HG02588 (cell line): ENCODE measurements at regions not wholly inside any gene's neighbourhood (a gene's known extent, or its start where the extent isn't known, plus 50 kb on each side); places are given as distances from the start of the nearest gene placed in this dataset.

Experiments used
- ATAC-seq: cut with Tn5 transposase; IDR thresholded peaks from one replicate; pipeline ENCODE4 v1.9.1; 2021; ENCODE audit warnings: mild to moderate bottlenecking, moderate library complexity; ENCODE audit not compliant: unreplicated experiment

DNA sequence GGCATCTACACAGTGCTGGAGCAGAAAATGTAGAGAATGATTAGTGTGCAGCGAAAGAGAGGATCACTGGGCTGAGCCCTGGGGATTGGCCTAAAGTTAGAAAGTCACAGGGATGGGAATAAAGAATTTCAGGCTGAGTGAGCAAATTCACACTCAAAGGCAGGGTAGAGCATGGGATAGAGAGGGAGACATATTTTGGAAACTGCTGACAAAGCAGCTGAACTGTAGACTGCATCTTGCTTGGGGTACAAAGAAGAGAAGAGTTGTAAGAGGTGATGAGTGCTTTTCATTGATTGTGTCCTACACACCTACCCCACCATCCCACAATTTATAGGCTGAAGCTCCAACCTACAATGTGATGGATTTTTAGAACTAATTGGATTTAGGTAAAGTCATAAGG lies 677.8 kb downstream of the TAF11L14 start:
- no peak for ATAC-seq

DNA sequence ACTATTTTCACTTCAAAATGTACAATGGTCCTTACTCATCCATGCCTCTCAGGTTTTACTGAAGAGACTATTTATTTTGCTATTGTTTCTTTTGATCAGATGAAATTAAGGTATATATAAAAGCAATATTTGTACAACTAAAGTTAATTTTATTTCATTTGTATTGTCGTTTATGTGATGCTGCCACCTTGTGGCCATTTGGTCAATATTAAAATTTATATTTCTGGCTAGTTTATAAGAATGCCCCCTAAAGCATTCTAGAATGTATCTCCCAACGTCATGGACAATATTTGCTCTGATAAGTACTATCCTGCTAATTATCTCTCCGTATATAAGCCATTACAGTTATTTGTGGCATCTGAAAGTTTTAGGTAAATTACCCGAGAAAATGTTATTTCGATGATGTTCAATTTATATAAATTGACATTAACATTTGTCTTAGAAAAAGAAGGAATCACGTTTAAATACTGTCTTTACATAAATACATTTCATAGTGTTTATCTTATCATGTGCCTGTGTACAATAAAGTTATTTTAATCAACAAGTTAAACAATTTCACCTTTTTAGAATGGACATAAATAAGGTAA lies 680.0 kb downstream of the TAF11L14 start:
- no peak for ATAC-seq

DNA sequence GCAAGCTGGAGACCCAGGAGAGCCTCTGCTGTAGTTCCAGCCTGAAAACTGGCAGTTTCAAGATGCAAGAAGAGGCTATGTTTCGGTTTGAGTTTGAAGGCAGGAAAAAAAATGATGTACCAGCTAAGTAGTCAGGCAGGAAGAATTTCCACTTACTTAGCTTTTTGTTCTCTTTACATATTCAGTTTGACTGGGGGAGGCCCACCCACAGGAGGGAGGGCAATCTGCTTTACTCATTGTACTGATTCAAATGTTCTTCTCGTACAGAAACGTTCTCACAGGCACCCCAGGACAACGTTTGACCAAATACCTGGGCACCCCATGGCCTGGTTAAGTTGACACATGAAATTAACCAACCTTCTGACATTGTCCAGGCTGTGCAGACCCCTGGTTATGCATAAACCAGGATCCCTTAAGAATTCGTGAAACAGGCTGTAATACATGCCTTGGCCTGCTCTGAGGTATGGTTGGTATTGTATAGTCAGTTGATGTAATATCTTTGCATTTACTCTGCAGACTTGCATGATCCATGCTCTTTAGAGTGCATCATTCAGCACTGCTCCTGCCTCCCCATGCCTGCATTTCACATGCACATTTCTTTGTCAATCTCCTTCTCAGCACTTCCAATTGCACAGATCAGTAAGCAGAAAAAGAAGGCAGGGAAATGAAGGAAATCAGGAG lies 687.1 kb downstream of the TAF11L14 start:
- ATAC-seq, result no peak

DNA sequence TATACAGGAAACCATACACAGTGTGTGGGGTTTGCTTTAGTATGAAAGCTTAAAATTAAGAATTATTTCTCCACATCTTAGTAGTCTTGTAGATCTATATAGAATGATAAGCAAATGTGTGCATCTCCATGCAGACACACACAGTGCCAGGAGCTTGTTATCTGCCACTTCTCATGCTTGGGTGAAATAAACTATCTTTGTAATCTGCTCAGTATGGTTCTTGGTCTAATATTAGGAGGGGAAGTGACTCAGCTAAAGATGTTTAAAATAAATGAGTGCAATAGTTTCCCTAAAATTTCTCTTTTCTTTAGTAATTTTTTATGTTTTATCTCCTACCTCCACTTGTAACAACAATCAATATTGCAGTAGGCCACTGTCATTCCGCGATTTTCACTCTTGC lies 689.6 kb downstream of the TAF11L14 start:
- no peak for ATAC-seq

DNA sequence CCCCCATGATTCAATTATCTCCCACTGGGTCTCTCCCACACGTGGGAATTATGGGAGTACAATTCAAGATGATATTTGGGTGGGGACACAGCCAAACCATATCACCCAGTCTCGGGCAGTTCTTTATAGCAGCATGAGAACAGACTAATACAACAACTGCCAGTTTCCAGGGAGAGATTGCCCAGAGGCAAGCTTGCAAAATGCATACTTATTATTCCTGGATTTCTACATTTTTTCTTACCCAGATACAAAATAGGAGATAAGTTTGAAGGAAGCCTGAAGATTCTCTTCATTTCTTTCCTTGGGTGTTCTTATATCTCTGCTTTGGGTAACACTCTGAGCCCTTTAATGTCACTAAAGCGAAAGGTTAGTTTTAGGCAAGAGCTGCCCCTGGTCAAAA lies 691.2 kb downstream of the TAF11L14 start:
- no peak for ATAC-seq

DNA sequence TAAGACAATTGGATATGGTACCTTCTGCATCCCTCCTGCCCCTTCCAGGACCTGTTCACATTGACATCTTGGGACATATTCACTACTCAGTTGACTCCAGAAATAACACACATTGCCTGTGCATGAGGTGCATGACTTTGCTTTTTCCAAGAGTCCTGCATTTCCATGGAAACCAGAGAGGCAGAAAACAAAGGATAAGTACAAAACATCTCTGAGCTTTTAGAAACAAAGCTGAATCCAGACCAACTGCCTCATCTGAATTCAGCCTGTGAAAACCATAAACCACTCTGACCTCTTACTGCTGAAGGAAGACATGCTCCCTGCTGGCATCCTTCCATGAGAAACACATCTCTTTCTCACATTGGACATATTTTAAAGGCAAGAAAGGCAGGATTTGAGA lies 695.1 kb downstream of the TAF11L14 start:
- ATAC-seq, result no peak

DNA sequence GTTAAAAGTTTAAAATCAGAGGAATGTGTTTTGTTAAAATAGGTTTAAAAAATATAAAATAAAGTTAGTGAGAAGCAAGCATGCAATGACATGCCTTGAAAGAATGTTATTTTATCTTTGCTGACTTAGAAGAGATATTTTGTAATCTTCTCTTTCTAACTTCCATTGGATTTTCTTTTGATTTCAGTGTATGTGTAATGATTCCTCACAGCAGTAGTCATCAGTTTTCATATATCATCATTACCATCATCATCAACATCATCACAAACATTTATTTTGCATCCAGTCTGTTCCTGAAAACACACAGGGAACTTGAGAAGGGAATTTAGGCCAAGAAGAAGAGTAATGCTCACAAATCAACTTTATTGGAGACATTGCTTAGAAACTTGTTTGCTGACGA lies 699.6 kb downstream of the TAF11L14 start:
- ATAC-seq, result no peak

DNA sequence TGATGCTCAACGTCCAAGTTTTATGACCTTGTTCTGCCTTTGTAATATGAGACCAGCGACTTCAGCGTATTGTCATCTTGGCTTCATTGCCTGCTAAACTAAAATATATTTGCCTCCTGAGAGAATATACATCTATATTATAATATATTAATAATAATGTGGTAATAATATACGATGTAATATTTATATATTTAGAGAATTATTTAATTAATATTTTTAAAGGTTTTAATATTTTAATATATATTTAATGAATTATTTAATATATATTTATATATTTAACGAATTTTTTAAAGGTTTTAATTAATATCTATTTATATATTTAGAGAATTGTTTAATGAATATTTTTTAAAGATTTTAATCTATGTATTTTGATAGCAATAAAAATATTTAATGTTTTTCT lies 700.7 kb downstream of the TAF11L14 start:
- no peak for ATAC-seq

DNA sequence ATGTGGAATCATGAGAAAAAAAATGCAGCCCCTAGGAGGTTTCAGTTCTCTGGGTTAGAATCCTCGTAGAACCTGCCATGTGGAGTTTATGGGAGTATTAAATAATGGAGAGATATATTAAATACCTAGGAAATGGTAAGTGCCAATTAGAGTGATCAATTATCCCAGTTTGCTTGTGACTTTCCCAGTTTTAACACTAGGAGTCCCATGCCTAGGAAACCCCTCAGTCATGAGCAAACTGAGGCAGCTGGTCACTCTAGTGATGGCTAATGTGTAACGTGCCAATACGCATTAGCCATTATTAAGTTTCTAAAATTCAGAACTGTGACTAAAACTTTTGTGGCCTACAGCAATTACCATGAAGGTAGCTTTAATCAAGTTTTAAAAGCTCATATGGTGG lies 720.6 kb downstream of the TAF11L14 start:
- no peak for ATAC-seq

DNA sequence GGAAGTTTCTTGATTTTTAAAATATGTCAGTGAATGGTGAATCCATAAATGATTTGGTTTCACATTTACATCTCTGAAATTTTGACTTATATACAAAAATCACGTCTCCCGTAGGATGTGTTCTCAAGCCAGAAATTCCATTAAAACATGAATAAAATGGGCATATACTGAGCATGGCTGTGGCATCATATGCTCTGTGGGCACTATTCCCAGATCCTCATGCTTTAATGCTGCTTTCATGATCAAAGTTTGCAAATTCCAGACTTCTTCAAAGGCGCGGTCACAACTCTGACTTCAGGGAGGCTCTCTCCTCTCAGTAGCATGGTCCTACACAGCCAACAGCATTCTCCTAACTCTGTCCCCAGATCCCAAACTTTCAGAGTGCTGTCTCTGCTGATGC lies 723.2 kb downstream of the TAF11L14 start:
- no peak for ATAC-seq

DNA sequence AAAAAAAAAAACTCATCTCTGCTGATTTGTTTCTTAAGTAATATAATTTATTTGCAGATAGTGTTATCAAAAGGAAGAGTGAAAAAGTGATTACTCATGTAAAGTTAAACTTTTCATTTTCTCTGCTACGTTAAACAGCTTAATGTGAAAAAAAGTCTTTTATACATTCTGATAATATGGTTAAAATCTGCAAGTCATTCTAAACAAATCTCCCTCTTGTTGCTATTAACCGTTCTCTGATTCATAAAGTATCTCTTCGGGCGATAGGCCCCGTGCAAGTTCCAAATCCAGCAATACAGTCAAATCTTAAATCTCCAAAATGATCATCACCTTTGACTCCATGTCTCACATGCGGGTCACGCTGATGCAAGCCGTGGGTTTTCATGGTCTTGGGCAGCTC lies 732.0 kb downstream of the TAF11L14 start:
- ATAC-seq, result no peak

DNA sequence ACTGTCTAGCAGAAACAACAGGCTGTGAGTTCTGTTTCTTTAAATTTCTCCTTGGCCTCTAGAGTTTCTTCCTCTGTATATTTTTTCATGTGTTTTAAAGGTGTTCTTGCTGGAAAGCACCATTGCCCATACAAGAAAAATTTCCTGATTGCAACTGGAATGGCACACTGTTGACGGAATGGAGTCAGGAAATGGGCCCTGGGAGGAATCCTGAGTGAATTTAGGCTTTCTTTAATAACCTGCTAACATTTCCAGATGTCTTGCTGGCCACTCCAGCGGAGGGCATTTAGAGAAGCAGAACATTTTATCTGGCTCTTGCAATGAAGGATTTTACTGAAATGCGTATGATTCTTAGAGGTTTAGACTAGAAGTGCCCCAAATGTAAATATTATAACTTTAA lies 736.3 kb downstream of the TAF11L14 start:
- no peak for ATAC-seq

DNA sequence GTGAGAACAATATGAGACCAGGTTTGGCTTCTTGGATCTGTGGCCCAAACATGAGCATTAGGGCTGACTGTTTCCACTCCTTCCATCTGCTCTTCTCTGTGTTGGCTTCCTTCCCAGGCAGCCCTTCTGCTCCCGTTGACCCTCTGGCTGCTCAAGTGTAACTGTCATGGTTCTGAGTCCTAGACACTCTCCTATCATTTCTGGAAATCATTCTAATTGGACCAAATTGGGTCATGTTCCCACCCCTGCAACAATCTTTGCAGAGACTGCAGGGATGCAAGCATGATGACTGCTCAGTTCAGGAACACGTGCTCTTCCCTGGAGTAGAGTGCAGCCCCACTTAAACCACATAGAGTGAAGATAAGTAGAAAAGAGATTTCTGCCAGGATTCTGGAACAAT lies 741.4 kb downstream of the TAF11L14 start:
- no peak for ATAC-seq

DNA sequence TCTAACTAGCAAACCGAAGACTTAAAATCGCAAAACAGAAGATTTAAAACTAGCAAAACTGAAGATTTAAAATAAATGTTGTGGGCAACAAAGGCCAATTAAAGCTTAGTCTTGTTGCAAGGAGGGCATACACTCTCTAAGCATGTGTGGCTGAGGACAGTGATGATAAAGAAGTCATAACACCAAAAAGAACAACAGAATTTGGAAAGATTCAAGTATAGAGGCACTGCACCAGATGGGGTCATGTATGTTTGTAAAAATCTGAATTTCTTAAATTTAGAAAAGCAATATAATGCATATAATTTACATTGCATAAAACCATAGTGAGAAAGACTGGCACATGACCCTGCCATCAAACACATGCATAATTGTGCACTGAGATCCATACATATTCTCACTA lies 743.8 kb downstream of the TAF11L14 start:
- ATAC-seq, result no peak

DNA sequence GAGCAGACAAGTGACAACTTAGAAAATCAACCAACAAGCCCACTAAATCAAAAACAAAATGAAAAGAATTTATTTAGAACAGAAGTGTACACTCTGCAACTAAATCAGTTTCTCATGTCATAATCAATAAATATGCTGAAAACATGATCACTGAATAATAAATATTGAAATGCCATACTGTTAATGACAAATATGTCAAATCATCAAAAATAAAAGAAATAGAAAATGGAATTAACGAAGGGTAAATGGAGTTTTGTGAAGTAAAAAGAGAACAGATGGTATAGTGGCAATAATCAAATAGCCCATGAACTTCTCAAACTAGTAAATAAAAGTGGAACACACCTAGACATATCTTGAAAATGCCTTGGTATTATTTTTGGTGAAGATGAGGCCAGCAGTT lies 744.9 kb downstream of the TAF11L14 start:
- ATAC-seq, result no peak

DNA sequence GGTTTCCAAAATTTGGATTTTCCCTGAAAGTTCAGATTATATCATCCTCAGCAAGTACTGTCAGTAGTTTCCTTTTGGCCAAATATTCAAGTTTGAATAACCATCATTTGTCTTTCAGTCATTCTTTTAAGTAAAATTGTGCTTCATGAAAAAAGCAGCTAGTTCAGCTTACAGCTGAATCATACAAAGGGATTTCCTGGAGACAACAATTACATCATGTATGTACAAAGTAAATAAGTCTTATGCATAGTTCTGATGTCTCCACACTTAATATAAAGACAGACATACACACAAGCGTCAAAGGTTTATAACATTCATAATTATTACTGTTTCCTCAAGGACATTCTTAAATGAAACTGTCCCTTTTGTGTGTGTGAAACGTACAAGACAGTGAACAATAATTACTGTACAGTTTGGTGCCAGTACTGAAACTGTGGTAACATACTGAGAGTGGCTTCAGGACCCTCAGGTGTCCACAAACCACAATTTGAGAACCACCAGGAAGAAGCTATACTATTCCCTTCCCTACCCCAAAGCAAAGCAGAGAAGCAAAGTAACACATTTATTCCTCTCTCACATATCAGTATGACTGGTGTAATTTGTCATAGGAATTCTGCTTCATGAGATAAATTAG lies 746.6 kb downstream of the TAF11L14 start:
- ATAC-seq, result no peak

DNA sequence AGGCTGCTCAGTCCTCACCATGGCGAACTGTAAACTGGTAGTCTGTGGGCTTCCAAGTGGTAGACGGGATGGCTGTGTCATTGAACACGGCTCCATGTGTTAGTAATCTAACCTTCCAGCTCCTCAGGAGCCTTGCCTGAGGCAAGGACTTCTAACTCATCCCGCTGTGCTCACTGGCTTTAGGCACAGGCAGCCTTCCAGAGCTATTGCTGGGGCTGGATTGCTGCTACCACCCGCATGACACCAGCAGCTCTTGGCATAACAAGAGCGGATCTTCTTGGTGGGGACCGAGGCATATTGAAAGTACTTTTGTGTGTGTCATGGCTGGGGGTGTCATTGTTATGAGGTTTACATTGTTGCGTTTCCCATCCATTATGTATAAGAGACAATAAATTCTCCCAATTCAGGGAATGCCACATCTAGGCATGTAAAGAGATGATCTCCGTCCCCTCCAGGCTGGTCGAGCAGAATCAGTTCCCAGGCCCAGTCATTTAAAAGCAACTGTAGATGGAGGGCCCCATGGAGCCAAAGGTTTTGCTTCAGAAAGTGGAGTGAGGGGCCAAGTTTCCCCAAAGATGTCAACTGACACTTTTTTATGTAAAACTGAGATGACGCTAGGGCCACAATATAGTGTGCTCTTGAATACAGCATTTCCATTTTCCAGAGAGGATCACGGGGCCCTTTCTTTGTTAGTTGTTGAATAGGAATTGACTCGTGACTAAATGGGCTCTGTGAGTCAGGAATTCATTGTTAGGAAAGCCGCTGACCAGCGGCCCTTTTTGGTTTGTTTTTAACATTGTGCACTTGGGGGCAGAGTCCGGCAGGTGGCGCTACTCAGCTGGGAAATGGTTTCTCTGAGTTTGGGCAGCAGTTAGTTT lies 759.5 kb downstream of the TAF11L14 start:
- ATAC-seq, result peak; percentile 74

DNA sequence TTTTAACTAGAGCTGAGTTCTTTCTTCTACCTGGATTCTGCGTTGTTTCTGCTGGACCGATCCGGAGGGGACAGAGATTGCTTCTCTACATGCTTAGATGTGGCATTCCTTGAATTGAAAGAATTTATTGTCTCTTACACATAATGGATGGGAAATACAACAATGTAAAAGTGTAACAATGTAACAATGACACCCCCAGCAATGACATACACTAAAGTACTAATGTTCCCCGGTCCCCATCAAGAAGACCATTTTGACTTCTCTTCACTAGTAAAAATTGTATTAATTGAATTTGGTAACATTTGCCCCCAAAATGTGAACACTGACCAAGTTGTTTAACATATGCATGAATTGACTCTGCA lies 760.2 kb downstream of the TAF11L14 start:
- ATAC-seq, result peak; percentile 9

DNA sequence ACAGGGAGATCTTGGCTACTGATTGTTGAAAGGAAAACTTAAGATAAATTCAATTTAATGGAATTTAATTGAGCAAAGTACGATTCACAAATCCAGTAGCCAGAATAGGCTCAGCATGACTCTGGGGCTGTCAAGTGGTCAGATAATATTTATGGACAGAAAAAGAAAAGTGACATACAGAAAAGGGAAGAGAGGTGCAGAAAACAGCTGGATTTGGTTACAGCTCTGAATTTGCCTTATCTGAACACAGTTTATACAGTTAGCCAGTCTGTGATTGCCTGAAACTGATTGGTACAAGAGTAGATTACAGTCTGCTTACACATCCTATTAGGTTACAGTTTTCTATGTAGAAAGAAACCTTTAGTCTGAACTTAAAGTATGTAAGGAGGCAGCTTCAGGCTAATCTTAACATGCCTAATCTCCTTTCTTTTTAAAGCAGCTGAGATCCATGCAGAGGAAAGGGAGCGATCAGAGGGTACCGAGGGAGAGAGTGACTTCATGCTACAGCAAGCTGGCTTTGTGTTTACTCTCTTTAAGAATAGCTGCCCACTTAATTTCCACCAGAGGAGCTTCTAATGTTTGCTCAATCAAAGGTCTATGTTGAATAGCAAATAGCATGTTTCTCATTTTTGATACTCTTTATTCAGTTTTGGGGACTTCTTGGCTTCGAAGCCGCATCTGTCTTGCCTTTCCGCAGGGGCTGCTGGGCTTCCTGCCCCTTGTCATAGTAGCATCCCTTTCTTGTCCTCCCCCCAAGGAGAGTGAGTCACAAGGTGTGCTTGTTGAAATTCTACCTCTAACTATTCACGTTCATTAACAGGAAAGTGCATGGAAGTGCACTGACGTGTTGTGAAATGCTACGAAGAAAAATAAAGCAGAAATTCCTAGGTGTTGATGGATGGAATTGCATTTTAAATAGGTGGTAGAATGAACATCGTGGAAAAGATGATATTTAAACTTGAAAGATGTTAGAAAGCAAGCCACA lies 761.2 kb downstream of the TAF11L14 start:
- ATAC-seq, result no peak

DNA sequence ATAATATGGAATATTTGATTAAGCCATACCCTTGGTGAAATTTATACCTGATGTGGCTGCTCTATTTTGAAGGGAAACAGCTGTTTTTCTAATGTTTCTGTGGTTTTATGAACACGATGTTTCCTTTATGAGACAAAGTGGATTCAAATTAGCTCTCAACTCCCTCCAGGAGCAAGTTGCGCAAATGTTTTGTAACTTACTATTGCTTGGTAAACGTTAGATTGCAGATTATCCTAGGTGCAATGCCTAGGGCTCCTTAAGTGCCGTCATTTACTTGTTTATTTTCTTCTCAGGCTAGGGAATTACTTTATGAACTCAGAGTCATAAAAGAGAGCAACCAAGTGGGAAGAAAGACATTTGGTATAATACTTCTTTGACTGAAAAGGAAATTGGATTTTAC lies 763.1 kb downstream of the TAF11L14 start:
- ATAC-seq, result no peak

DNA sequence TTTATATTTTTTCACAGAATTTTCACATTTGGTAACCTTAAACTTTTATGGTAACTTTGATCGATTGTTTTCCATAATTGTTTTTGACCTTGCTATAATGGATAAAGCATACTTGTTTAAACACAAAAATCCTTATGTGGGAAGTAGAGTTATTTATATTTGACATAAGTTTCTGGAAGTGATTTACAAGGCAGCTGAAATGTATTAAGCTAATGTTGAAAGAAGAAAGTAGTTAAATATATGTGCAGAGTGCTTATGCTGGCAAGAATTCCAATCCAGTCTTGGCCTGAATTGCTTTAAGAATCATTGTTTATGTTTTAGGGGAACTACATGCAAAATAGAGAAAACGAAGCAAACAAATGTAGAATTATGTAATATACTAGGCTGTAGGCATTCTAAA lies 763.6 kb downstream of the TAF11L14 start:
- ATAC-seq, result no peak
